ENCODE measurements at regions not wholly inside any gene's neighbourhood (a gene's known extent, or its start where the extent isn't known, plus 50 kb on each side); places are given as distances from the start of the nearest gene placed in this dataset.

DNA sequence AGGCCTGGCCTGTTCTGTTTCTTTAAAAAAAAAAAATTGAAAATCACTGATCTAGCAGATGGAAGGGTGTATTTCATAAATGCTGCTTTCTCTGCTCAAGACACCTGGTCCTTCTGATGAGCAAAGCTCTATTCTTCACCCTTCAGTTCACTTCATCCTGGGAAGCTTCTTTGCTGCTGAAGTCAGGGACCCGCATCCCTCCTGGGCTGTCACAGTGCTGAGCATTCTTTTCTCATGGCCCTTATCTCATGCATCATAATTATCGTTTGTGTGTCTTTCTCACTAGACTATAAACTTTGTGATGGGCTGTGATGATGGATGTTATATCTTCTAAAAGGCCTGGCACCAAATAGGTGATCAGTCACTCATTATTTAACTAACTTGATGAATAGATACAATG, 461.0 kb downstream of the GADD45G start (continued):
- TF ChIP-seq SP4 (IDR thresholded peaks at IDR 0.05; ENCODE audit: low read length) (no peak), NANOG (IDR thresholded peaks at IDR 0.05; ENCODE audit: insufficient read depth, low read depth, low read length, poor library complexity, severe bottlenecking) (no peak), RBBP5 (IDR thresholded peaks at IDR 0.05; ENCODE audit: borderline replicate concordance, low read depth, low read length) (no peak), NRF1 (IDR thresholded peaks at IDR 0.05; ENCODE audit: low read depth, low read length) (no peak)
- TF ChIP-seq, protein P1, sequence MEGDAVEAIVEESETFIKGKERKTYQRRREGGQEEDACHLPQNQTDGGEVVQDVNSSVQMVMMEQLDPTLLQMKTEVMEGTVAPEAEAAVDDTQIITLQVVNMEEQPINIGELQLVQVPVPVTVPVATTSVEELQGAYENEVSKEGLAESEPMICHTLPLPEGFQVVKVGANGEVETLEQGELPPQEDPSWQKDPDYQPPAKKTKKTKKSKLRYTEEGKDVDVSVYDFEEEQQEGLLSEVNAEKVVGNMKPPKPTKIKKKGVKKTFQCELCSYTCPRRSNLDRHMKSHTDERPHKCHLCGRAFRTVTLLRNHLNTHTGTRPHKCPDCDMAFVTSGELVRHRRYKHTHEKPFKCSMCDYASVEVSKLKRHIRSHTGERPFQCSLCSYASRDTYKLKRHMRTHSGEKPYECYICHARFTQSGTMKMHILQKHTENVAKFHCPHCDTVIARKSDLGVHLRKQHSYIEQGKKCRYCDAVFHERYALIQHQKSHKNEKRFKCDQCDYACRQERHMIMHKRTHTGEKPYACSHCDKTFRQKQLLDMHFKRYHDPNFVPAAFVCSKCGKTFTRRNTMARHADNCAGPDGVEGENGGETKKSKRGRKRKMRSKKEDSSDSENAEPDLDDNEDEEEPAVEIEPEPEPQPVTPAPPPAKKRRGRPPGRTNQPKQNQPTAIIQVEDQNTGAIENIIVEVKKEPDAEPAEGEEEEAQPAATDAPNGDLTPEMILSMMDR (IDR thresholded peaks at IDR 0.05; ENCODE audit: control extremely low read depth in 1 of 3, insufficient read depth in 1 of 3, low read depth in 1 of 3, low read length in 3 of 3), result no peak

Data from H1 (cell line).